ENCODE measurements at regions not wholly inside any gene's neighbourhood (a gene's known extent, or its start where the extent isn't known, plus 50 kb on each side); places are given as distances from the start of the nearest gene placed in this dataset.

GRCh38 chr6:50905297-50905696 lies 86.6 kb downstream of the TFAP2B start:
- no peak for TF ChIP-seq CTCF (optimal IDR thresholded peaks at IDR 0.05 in 1 of 3, IDR thresholded peaks at IDR 0.05 in 1 of 3, conservative IDR thresholded peaks at IDR 0.05 in 1 of 3; ENCODE audit: extremely low read depth in 1 of 3, insufficient read depth in 2 of 3, low read length in 3 of 3)
- TF ChIP-seq EZH2 (IDR thresholded peaks at IDR 0.05; ENCODE audit: low read length) = no peak

Data from keratinocyte (primary cell).